ENCODE measurements at regions not wholly inside any gene's neighbourhood (a gene's known extent, or its start where the extent isn't known, plus 50 kb on each side); places are given as distances from the start of the nearest gene placed in this dataset.

DNA sequence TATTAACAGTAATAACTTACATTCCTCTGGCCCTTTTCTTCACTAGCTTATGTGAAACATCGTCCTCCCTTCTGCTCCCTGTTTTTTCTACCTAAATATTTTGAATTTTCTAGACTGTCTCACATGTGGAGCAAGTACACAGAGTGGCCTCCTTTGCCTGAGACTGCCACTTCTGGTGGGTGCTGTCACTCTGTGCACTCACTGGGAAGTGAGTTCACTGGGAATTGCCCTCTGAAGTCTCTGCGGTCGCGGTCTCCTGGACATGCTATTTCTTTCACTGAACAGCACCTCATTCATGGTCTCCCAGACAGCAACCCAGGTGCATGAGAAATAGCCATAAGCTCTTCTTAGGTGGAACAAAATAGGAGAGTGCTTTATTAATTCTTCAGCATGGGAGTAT lies 1179.7 kb upstream of the ADGRL3 start:
- TF ChIP-seq POLR2AphosphoS5 (IDR thresholded peaks at IDR 0.05; ENCODE audit: low read depth, low read length) = no peak
- no peak for TF ChIP-seq TAF1 (IDR thresholded peaks at IDR 0.05; ENCODE audit: borderline replicate concordance, insufficient read depth, low read length)
- TF ChIP-seq, protein P1, sequence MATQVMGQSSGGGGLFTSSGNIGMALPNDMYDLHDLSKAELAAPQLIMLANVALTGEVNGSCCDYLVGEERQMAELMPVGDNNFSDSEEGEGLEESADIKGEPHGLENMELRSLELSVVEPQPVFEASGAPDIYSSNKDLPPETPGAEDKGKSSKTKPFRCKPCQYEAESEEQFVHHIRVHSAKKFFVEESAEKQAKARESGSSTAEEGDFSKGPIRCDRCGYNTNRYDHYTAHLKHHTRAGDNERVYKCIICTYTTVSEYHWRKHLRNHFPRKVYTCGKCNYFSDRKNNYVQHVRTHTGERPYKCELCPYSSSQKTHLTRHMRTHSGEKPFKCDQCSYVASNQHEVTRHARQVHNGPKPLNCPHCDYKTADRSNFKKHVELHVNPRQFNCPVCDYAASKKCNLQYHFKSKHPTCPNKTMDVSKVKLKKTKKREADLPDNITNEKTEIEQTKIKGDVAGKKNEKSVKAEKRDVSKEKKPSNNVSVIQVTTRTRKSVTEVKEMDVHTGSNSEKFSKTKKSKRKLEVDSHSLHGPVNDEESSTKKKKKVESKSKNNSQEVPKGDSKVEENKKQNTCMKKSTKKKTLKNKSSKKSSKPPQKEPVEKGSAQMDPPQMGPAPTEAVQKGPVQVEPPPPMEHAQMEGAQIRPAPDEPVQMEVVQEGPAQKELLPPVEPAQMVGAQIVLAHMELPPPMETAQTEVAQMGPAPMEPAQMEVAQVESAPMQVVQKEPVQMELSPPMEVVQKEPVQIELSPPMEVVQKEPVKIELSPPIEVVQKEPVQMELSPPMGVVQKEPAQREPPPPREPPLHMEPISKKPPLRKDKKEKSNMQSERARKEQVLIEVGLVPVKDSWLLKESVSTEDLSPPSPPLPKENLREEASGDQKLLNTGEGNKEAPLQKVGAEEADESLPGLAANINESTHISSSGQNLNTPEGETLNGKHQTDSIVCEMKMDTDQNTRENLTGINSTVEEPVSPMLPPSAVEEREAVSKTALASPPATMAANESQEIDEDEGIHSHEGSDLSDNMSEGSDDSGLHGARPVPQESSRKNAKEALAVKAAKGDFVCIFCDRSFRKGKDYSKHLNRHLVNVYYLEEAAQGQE (IDR thresholded peaks at IDR 0.05; ENCODE audit: insufficient read depth in 1 of 2, low read depth in 2 of 2, low read length in 2 of 2) = no peak
- TF ChIP-seq SIN3A (IDR thresholded peaks at IDR 0.05; ENCODE audit: borderline replicate concordance, insufficient read depth, low read length) = no peak

Measured in PFSK-1 (cell line).